TTC549 (cell line): ENCODE measurements at regions not wholly inside any gene's neighbourhood (a gene's known extent, or its start where the extent isn't known, plus 50 kb on each side); places are given as distances from the start of the nearest gene placed in this dataset.
"Not testable (repeated sequence)": the region's sequence is repeated elsewhere in the genome, so short reads cannot be mapped to it uniquely, and the experiment has no call there.

Experiments
- FAIRE-seq: peaks from 2 replicates; lab custom pipeline; 2012; peaks lifted over from hg19 to GRCh38; lab: Jason Lieb, UNC

GRCh38 chr2:84052043-84052442 is 407.0 kb downstream of the SUCLG1 start:
- no peak for FAIRE-seq

DNA sequence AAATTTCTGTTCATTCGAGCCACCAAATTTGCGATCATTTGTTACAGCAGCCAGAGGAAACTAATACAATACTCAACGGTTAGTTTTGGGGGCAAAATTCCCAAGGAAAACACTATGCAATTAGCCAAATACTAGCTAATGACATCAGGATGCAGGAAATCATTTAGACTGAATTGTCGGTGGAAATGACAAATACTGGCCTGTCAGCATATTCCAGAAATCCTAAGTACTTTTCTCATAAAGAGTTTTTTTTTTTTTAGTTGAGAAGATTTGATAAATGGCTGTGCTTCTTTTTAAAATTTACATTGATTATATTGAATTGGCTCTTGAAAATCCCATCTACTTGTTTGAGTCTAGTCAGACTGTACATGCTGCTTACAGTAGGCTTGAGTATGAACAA is 410.1 kb downstream of the SUCLG1 start:
- FAIRE-seq = no peak

GRCh38 chr2:84041506-84041905 is 417.6 kb downstream of the SUCLG1 start:
- no peak for FAIRE-seq

DNA sequence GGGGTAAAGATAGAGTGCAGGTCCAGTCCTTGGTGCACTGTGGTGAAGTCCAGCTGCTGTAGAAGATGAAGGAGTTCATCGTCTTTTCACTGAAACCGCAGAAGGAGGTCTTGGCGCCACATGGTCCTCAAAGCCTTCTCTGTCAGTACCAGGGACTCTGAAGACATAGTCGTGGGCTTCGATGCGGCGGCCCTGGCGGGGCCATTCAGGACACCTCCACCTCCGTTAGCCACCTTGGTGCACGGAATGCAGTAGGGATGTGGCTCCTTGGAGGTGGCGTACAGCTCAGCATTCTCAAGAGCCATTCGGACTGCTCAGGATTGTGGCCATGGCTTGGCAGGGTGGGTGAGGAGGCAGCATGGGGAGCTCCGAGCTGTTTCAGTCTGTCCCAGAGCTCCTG is 418.8 kb downstream of the SUCLG1 start:
- no peak for FAIRE-seq

DNA sequence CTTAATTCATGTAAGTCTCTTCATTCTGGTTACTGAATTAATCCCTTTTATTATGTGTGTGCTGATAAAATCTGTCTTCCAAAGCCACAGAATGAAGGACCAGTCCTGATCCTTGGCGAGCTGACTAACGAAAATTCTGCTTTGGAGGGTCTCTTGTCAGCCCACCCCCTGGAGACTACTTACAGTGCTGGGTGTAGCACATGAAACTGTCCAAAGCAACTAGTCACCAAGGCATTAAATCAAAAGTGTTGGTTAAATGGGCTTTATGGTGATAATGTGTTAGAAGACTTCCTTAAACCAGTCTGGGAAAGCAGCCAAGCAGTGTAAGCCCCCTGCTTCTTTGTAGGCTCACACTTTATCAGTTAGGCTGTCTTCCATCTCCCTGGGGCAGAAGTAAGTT is 420.2 kb downstream of the SUCLG1 start:
- FAIRE-seq = no peak

DNA sequence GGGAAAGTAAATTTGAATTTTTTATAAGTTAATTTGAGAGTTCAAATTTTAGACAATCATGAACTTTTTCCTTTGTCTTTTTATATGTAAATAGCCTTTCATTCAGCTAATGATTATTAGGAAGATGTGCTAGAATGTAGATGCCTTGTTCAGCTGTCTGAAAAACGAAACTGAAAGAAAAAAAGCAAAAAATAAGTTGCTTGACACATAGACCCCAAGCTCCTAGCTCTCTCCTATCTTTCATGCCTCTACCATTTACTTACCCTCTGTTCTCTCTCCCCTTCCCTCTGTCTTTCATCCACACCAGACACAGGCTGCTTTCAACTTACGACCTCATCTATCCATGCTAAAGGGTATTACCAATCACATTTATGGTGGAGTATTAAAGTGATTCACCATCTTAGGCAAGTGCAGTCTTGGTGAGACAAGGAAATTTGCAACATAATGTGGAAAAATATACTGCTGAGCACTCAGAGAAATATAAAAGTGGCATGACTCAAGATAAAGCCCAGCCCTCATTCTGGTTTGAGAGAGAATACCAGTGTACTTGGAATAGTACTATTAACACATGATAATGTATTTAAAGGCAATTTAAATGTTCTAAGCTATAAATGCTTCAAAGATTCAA is 425.6 kb downstream of the SUCLG1 start:
- FAIRE-seq = no peak

GRCh38 chr2:84031312-84032050 is 427.6 kb downstream of the SUCLG1 start:
- no peak for FAIRE-seq

- FAIRE-seq = no peak
Observed at GRCh38 chr2:84029903-84030575, 429.0 kb downstream of the SUCLG1 start.

DNA sequence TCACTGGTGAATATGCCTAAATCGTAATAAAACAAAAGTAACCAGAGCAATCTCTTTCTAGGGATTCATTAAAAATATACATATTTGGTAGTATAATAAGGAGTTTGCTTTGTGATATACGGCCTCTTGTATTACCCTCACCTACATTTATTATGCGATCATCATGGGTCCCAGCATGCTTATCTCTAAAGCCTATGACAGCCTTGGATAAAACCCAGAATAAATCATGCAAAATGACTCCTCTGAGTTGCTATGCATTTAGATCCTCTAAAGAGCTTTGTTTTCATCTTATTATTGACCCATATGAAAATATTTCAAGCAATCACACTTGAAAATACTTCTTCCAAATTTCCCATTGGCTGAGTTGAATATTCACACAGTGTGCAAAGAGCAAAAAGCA is 432.3 kb downstream of the SUCLG1 start:
- no peak for FAIRE-seq

DNA sequence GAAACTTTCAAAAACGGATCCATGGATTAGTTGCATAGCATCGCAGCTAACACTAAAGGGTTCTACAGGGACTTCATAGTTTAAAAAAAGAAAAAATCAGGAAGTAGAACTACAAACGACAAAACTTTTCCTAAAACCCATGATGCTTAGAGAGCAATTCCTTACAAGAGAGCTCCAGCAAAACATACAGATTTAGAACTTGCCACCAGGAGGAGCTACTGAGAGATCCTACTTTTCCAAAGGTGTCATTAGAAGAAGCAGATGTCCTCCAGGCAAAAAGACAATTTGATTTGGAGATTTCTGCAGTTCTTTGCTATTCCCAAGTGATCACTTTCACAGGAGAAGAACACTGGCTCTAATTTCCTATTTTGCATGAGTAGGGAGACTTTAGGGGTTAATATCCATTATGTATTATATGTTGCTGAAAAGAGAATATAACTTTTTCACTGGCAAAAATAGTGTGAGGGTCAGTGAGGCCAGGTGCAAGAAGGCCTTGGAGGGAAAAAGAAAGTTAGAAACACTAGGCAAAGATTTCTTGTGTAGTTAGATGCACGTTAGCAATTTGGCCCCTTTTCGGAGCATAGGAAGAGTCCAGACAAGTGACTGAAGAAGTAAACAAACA is 436.2 kb downstream of the SUCLG1 start:
- FAIRE-seq = peak; percentile 17

- FAIRE-seq = no peak
Observed at GRCh38 chr2:84017010-84017409, 442.1 kb downstream of the SUCLG1 start.

GRCh38 chr2:84016183-84016582 is 442.9 kb downstream of the SUCLG1 start:
- FAIRE-seq = no peak

DNA sequence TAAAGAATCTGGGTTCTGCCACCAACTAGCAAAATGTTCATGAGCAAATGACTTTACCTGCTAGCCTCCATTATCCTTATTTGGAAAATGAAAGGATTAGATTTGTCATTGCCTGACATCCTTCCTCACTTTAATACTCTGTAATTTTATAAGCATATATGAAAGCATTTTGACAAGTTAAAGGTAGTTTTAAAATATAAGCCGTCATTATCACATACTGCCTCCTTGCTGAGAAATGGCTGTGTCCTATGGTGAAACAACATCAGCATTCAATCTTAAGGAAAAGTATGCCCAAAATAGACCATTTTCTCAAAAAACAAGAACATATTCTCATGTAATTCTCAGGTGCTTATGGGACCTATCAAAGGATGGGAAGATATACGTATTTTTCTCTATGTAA is 461.2 kb downstream of the SUCLG1 start:
- FAIRE-seq = no peak

DNA sequence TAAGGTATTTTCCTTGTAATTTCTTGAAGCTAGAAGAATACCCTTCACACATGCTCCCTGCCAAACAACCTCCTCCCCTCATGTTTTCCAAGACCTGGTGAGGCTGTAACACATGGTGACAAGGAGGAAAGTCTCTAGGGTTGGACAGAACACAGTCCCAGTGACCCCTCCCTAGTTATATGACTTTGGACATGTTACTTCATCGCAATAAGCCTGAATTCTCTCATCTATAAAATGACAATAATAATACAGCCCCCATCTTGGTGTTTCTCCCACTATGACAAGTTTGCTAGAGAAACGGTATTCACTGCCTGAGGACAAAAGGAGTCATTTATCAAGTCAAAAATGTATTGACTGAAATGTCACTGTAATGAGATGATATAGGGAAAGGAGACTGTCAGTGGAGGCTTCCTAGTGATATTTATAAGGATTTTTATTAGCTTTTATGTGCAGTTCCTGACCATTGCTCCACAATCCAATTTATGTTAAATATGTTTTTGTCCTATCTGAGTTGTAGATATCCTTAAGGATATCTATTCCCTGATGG is 464.4 kb downstream of the SUCLG1 start:
- no peak for FAIRE-seq

DNA sequence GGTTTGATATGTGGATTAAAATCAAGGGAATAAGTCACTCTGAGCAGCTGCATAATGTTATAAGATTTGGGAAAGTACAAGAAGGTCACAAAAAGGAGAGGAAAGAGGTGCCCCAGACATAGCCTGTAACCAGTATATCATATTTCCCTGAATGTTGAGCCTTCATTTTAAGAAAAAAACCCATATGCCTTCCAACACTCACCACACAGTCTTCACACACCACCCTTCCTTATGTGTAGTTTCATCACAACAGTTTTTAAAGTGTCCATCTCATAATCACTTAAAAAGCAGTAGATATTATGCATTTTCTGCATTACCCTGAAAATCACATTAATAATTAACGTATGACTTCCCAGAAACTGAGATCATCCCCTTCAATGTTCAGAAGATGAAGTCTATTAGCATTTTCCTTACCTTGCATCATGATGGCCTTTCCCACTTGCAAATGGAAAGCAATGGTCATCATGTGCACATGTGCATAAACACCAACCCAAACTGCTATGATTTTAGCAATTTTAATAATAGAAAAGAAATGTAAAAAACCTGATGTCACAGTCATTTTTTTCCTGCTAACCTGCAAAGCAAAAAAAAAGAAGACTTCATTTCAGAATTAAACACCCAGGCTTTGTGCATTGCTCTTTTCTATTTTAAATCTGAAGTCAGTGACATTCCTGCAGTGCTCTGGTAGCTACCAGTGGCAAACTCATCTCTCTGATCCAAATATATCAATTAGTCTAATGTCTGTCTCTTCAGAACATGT is 465.0 kb downstream of the SUCLG1 start:
- FAIRE-seq = no peak

DNA sequence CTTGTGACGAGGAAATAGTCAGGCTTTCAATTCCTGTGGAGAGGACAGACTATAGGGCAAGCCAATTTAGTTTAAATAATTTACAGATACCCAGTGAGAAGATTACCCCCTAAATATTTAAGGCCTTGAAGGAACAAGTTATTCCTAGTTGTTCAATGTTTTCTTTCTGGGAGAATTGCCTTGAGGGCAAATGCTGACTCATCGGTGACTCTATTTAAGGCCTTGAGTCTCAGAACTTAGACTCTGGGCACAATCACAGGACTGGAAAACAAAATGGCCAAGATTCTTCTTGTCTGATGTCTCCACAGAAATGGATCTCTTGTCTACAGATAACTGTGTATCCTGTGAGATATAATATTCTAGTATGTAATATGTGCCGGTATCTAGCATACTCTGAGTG is 467.1 kb downstream of the SUCLG1 start:
- FAIRE-seq = no peak

DNA sequence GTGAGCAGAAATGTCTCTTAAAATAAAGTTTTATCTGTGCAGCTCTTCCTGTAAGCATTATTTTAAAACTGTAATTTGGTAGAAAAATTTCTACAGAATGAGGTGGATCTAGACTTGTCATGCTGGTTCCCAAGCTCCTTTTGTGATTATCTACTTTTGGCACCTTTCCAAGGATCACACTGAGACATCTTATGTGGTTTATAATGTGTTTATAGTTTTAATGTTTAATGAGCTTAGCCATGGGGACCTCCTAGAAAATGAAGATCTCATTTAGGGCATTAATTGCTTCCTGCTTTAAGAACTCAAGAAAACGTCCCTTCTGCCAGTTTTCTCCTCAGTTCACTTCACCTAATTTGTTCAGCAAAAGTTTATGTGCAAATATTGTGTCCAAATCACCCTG is 468.4 kb downstream of the SUCLG1 start:
- no peak for FAIRE-seq

DNA sequence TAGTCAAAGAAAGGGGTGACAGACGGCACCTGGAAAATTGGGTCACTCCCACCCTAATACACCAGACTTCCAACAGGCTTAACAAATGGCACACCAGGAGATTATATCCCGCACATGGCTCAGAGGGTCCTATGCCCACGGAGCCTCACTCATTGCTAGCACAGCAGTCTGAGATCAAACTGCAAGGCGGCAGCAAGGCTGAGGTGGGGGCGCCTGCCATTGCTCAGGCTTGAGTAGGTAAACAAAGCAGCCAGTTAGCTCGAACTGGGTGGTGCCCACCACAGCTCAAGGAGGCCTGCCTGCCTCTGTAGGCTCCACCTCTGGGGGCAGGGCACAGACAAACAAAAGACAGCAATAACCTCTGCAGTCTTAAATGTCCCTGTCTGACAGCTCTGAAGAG is 482.5 kb downstream of the SUCLG1 start:
- not testable (repeated sequence) for FAIRE-seq

- no peak for FAIRE-seq
Observed at GRCh38 chr2:83972128-83972527, 487.0 kb downstream of the SUCLG1 start.

GRCh38 chr2:83971547-83971946 is 487.5 kb downstream of the SUCLG1 start:
- FAIRE-seq = no peak

GRCh38 chr2:83970217-83970929 is 488.7 kb downstream of the SUCLG1 start:
- FAIRE-seq = no peak
